Activated CD4-positive, alpha-beta T cell treated with anti-CD3 and anti-CD28 coated beads, Interleukin-2, amount 10 ng/mL, durations not matched to agents 7 days and 5 days (primary cell): ENCODE measurements at regions not wholly inside any gene's neighbourhood (a gene's known extent, or its start where the extent isn't known, plus 50 kb on each side); places are given as distances from the start of the nearest gene placed in this dataset.

ENCODE experiments used
- CTCF ChIA-PET: fragments of 350-600 bp; sonication (Branson Sonifier 250); formaldehyde crosslinking; loops from one replicate; lab custom pipeline; 2021; ENCODE audit warnings: antibody characterized with exemption; lab: Charles Lee
- POLR2A ChIA-PET: fragments of 350-600 bp; sonication (Branson Sonifier 250); formaldehyde crosslinking; loops from one replicate; lab custom pipeline; 2021; ENCODE audit warnings: antibody characterized with exemption; lab: Charles Lee
- DNase-seq: peaks from one replicate; pipeline ENCODE4 v3.0.0-alpha.2; 2020
- H3K27ac Mint-ChIP-seq: one replicate; pipeline ENCODE4 v1.8.0; 2021; ENCODE audit warnings: mild to moderate bottlenecking, moderate library complexity, mixed read lengths
- H3K27me3 Mint-ChIP-seq: one replicate; pipeline ENCODE4 v1.8.0; 2021; ENCODE audit warnings: mixed read lengths
- H3K36me3 Mint-ChIP-seq: one replicate; pipeline ENCODE4 v1.8.0; 2021; ENCODE audit warnings: low read depth, mixed read lengths
- H3K4me1 Mint-ChIP-seq: one replicate; pipeline ENCODE4 v1.8.0; 2021; ENCODE audit warnings: mixed read lengths
- H3K4me3 Mint-ChIP-seq: one replicate; pipeline ENCODE4 v1.8.0; 2021; ENCODE audit warnings: mild to moderate bottlenecking, moderate library complexity, mixed read lengths
- H3K9me3 Mint-ChIP-seq: one replicate; pipeline ENCODE4 v1.8.0; 2021; ENCODE audit warnings: mixed read lengths

- H3K27ac Mint-ChIP-seq, result no peak overlapping the region
- ChIA-PET CTCF (no interaction called here), POLR2A (no interaction called here)
- H3K36me3 Mint-ChIP-seq, result no peaks in the 10 kb centered on the region
- H3K4me1 Mint-ChIP-seq, result no peaks in the 10 kb centered on the region
- no peak for DNase-seq
- peaks cover 7% of the 10 kb centered on the region for H3K27me3 Mint-ChIP-seq
- H3K9me3 Mint-ChIP-seq, result no peaks in the 10 kb centered on the region
- H3K4me3 Mint-ChIP-seq, result no peak overlapping the region
Measured at GRCh38 chr15:77537006-77537405, 95.7 kb downstream of the LINGO1 start.

GRCh38 chr15:77535845-77536244 lies 96.9 kb downstream of the LINGO1 start:
- H3K36me3 Mint-ChIP-seq, result no peaks in the 10 kb centered on the region
- H3K27me3 Mint-ChIP-seq, result peaks cover 7% of the 10 kb centered on the region
- ChIA-PET POLR2A (no interaction called here), CTCF (interaction anchor here (0.7 kb wide), 1 partner anchor 355 kb away, joined by 4 read pairs; no protein-coding TSS in a partner anchor)
- no peaks in the 10 kb centered on the region for H3K4me1 Mint-ChIP-seq
- no peak for DNase-seq
- H3K27ac Mint-ChIP-seq, result no peak overlapping the region
- H3K4me3 Mint-ChIP-seq, result no peak overlapping the region
- H3K9me3 Mint-ChIP-seq, result no peaks in the 10 kb centered on the region
